GM12873 (cell line): ENCODE measurements at regions not wholly inside any gene's neighbourhood (a gene's known extent, or its start where the extent isn't known, plus 50 kb on each side); places are given as distances from the start of the nearest gene placed in this dataset.

ENCODE experiments used
- CTCF ChIP-seq: IDR thresholded peaks from 2 replicates; pipeline ENCODE4 v1.5.1; 2012; ENCODE audit warnings: low read depth, mild to moderate bottlenecking, moderate library complexity, low read length, control low read depth; ENCODE audit not compliant: insufficient read depth; ENCODE audit errors: missing control alignments

- TF ChIP-seq CTCF = no peak
Measured at GRCh38 chr5:12358371-12359090, 454.3 kb upstream of the CTNND2 start.

- TF ChIP-seq CTCF = no peak
Measured at GRCh38 chr5:12357626-12358025, 453.4 kb upstream of the CTNND2 start.

GRCh38 chr5:12354686-12355085, 450.4 kb upstream of the CTNND2 start:
- no peak for TF ChIP-seq CTCF

GRCh38 chr5:12343558-12343957, 439.3 kb upstream of the CTNND2 start:
- TF ChIP-seq CTCF = no peak

GRCh38 chr5:12335938-12336337, 431.7 kb upstream of the CTNND2 start:
- TF ChIP-seq CTCF = no peak

- TF ChIP-seq CTCF = no peak
Measured at GRCh38 chr5:12332480-12332879, 428.2 kb upstream of the CTNND2 start.

- TF ChIP-seq CTCF = no peak
Measured at GRCh38 chr5:12330993-12331588, 426.8 kb upstream of the CTNND2 start.
